HEK293 (cell line): ENCODE measurements at regions not wholly inside any gene's neighbourhood (a gene's known extent, or its start where the extent isn't known, plus 50 kb on each side); places are given as distances from the start of the nearest gene placed in this dataset.

Source experiments
- CTCF ChIA-PET: fragments of 350-600 bp; formaldehyde crosslinking; extraction: SDS; loops from one replicate; lab custom pipeline; 2021; ENCODE audit warnings: antibody characterized with exemption; lab: Yijun Ruan, JAX
- POLR2A ChIA-PET: fragments of 300-600 bp; formaldehyde crosslinking; extraction: SDS; loops from one replicate; lab custom pipeline; 2020; ENCODE audit warnings: antibody characterized with exemption, inconsistent platforms; lab: Yijun Ruan, JAX
- H3K27ac ChIP-seq: fragments of 200-500 bp; sonication (Bioruptor generic); 2 replicates; pipeline ENCODE4 v1.5.1; 2014; ENCODE audit warnings: low read depth, low read length, control low read depth, inconsistent platforms; ENCODE audit errors: extremely low read depth
- H3K36me3 ChIP-seq, 2 experiments: fragments of 200-500 bp in 1 of 2; sonication (Bioruptor generic) in 1 of 2; 1 replicate in 1 of 2; 2 replicates in 1 of 2; pipeline ENCODE4 v1.5.1; 2014 to 2017; ENCODE audit warnings: inconsistent platforms in 2 of 2, low read length in 2 of 2; ENCODE audit not compliant: control insufficient read depth in 2 of 2, insufficient read depth in 1 of 2
- H3K4me1 ChIP-seq: fragments of 200-500 bp; sonication (Bioruptor generic); 2 replicates; pipeline ENCODE4 v1.5.1; 2014; ENCODE audit warnings: mild to moderate bottlenecking, low read length, inconsistent platforms; ENCODE audit not compliant: control insufficient read depth, insufficient read depth
- H3K4me3 ChIP-seq: 2 replicates; pipeline ENCODE4 v1.5.1; 2011; ENCODE audit warnings: low read depth, mild to moderate bottlenecking, control low read depth, low read length, moderate library complexity
- H3K9me3 ChIP-seq: fragments of 200-500 bp; sonication (Bioruptor generic); 2 replicates; pipeline ENCODE4 v1.5.1; 2014; ENCODE audit warnings: low read depth, low read length, inconsistent platforms; ENCODE audit not compliant: control insufficient read depth, insufficient read depth
- GLI2 ChIP-seq: fragments of 450-650 bp; formaldehyde crosslinking; IDR thresholded peaks from 2 replicates; pipeline ENCODE4; 2017; ENCODE audit warnings: missing biosample characterization, missing genetic modification characterization, low read depth, borderline replicate concordance
- KLF17 ChIP-seq: fragments of 450-650 bp; formaldehyde crosslinking; IDR thresholded peaks from 2 replicates; pipeline ENCODE4 v1.5.1; 2016; ENCODE audit warnings: missing biosample characterization, missing genetic modification characterization
- MYNN ChIP-seq: fragments of 450-650 bp; formaldehyde crosslinking; IDR thresholded peaks from 2 replicates; pipeline ENCODE4 v1.5.1; 2016; ENCODE audit warnings: missing biosample characterization, missing genetic modification characterization, borderline replicate concordance
- TSHZ1 ChIP-seq: fragments of 450-650 bp; formaldehyde crosslinking; IDR thresholded peaks from 2 replicates; pipeline ENCODE4 v1.5.1; 2016; ENCODE audit warnings: missing biosample characterization, missing genetic modification characterization, borderline replicate concordance
- ZEB2 ChIP-seq: fragments of 450-650 bp; formaldehyde crosslinking; IDR thresholded peaks from 2 replicates; pipeline ENCODE4 v1.5.1; 2016; ENCODE audit warnings: missing biosample characterization, missing genetic modification characterization
- ZFP69B ChIP-seq: fragments of 450-650 bp; formaldehyde crosslinking; IDR thresholded peaks from 2 replicates; pipeline ENCODE4 v1.5.1; 2016; ENCODE audit warnings: missing biosample characterization, missing genetic modification characterization
- ZNF114 ChIP-seq: fragments of 450-650 bp; formaldehyde crosslinking; IDR thresholded peaks from 2 replicates; pipeline ENCODE4 v1.5.0; 2017; ENCODE audit warnings: missing biosample characterization, missing genetic modification characterization
- ZNF324 ChIP-seq: fragments of 450-650 bp; formaldehyde crosslinking; IDR thresholded peaks from 2 replicates; pipeline ENCODE4 v1.5.1; 2016; ENCODE audit warnings: missing biosample characterization, missing genetic modification characterization
- ZNF37A ChIP-seq: fragments of 450-650 bp; IDR thresholded peaks from 2 replicates; pipeline ENCODE4 v1.5.1; 2018; ENCODE audit warnings: missing biosample characterization, missing genetic modification characterization
- ZNF433 ChIP-seq: fragments of 450-650 bp; formaldehyde crosslinking; IDR thresholded peaks from 2 replicates; pipeline ENCODE4 v1.5.1; 2016; ENCODE audit warnings: missing biosample characterization, missing genetic modification characterization, low read depth
- ZNF555 ChIP-seq: fragments of 450-650 bp; formaldehyde crosslinking; conservative IDR thresholded peaks from 2 replicates; pipeline ENCODE4 v1.5.1; 2017; ENCODE audit warnings: missing biosample characterization, mild to moderate bottlenecking, missing genetic modification characterization, inconsistent platforms
- ZNF571 ChIP-seq: fragments of 450-650 bp; formaldehyde crosslinking; IDR thresholded peaks from 2 replicates; pipeline ENCODE4 v1.5.0; 2017; ENCODE audit warnings: missing biosample characterization, missing genetic modification characterization
- ZNF623 ChIP-seq: fragments of 450-650 bp; formaldehyde crosslinking; IDR thresholded peaks from 2 replicates; pipeline ENCODE4 v1.5.1; 2016; ENCODE audit warnings: missing biosample characterization, missing genetic modification characterization
- ZNF639 ChIP-seq: fragments of 450-650 bp; formaldehyde crosslinking; IDR thresholded peaks from 2 replicates; pipeline ENCODE4 v1.5.1; 2016; ENCODE audit warnings: missing biosample characterization, missing genetic modification characterization
- ZNF670 ChIP-seq: fragments of 450-650 bp; formaldehyde crosslinking; IDR thresholded peaks from 2 replicates; pipeline ENCODE4 v1.5.1; 2016; ENCODE audit warnings: missing biosample characterization, missing genetic modification characterization, low read depth
- ZNF677 ChIP-seq: fragments of 450-650 bp; IDR thresholded peaks from 2 replicates; pipeline ENCODE4 v1.5.0; 2018; ENCODE audit warnings: missing biosample characterization, mild to moderate bottlenecking, missing genetic modification characterization, moderate library complexity
- ZSCAN5A ChIP-seq: fragments of 450-650 bp; formaldehyde crosslinking; IDR thresholded peaks from 2 replicates; pipeline ENCODE4 v1.5.1; 2016; ENCODE audit warnings: missing biosample characterization, missing genetic modification characterization

GRCh38 chr10:125531465-125531864 is 151.5 kb downstream of the TEX36 start:
- H3K36me3 ChIP-seq, result no peaks in the 10 kb centered on the region
- TF ChIP-seq ZNF324 (tag by site-specific recombination), result no peak
- ChIA-PET POLR2A (no interaction called here), CTCF (no interaction called here)
- no peaks in the 10 kb centered on the region; the same call in 1 of the 2 replicates for H3K9me3 ChIP-seq
- H3K27ac ChIP-seq, result no peak overlapping the region
- H3K4me3 ChIP-seq, result no peak overlapping the region
- H3K4me1 ChIP-seq, result no peaks in the 10 kb centered on the region

- POLR2A ChIA-PET, result no interaction called here
- CTCF ChIA-PET, result interaction anchor here (0.5 to 1.2 kb wide), 11 partner anchors 15 to 385 kb away, joined by 3 to 5 read pairs (median 3); no protein-coding TSS in a partner anchor
- Histone ChIP-seq H3K27ac (no peak overlapping the region), H3K4me1 (no peaks in the 10 kb centered on the region), H3K36me3 (no peaks in the 10 kb centered on the region), H3K4me3 (no peak overlapping the region), H3K9me3 (no peaks in the 10 kb centered on the region)
- TF ChIP-seq ZNF555 (tag by site-specific recombination), result no peak
- no peak for TF ChIP-seq ZNF670
- no peak for TF ChIP-seq GLI2
- no peak for TF ChIP-seq ZNF623
- no peak for TF ChIP-seq ZNF677
- no peak for TF ChIP-seq ZSCAN5A (tag by site-specific recombination)
- TF ChIP-seq ZNF639 (tag by site-specific recombination), result no peak
- no peak for TF ChIP-seq KLF17 (tag by site-specific recombination)
- no peak for TF ChIP-seq ZEB2 (tag by site-specific recombination)
- no peak for TF ChIP-seq ZNF433 (tag by site-specific recombination)
- no peak for TF ChIP-seq ZNF37A (tag by site-specific recombination)
- TF ChIP-seq MYNN (tag by site-specific recombination), result no peak
- no peak for TF ChIP-seq TSHZ1 (tag by site-specific recombination)
- no peak for TF ChIP-seq ZNF571 (tag by site-specific recombination)
- TF ChIP-seq ZNF114 (tag by site-specific recombination), result no peak
- no peak for TF ChIP-seq ZFP69B (tag by site-specific recombination)
Observed at GRCh38 chr10:125523347-125523746, 159.6 kb downstream of the TEX36 start.
